AG04450 (cell line): ENCODE measurements at regions not wholly inside any gene's neighbourhood (a gene's known extent, or its start where the extent isn't known, plus 50 kb on each side); places are given as distances from the start of the nearest gene placed in this dataset.

ENCODE experiments used
- CTCF ChIA-PET: fragments of 300-600, 350-600 bp; formaldehyde crosslinking; extraction: SDS; loops from one replicate; lab custom pipeline; 2022; ENCODE audit warnings: antibody characterized with exemption, inconsistent platforms; lab: Charles Lee
- POLR2A ChIA-PET: fragments of 350-600 bp; formaldehyde crosslinking; extraction: SDS; loops from one replicate; lab custom pipeline; 2021; ENCODE audit warnings: antibody characterized with exemption, inconsistent platforms; lab: Yijun Ruan, JAX
- DNase-seq: peaks from one replicate; pipeline ENCODE4 v3.0.0-alpha.2; 2011; ENCODE audit warnings: low read depth, low spot score
- H3K27ac ChIP-seq: one replicate; pipeline ENCODE4 v1.5.1; 2012; ENCODE audit warnings: low read depth, low read length, control low read depth
- H3K27me3 ChIP-seq: one replicate; pipeline ENCODE4 v1.6.0; 2012; ENCODE audit warnings: low read length; ENCODE audit not compliant: control insufficient read depth, insufficient read depth
- H3K4me3 ChIP-seq: 2 replicates; pipeline ENCODE4 v1.5.1; 2011; ENCODE audit warnings: mild to moderate bottlenecking, low read depth, low read length, control low read depth
- H3K9me3 ChIP-seq: 2 replicates; pipeline ENCODE4 v1.5.1; 2012; ENCODE audit warnings: low read length; ENCODE audit not compliant: control insufficient read depth, insufficient read depth
- CTCF ChIP-seq: IDR thresholded peaks from 2 replicates; pipeline ENCODE4 v1.5.1; 2011; ENCODE audit warnings: low read depth, low read length, control low read depth, inconsistent platforms

- Histone ChIP-seq H3K27me3 (no peaks in the 10 kb centered on the region), H3K9me3 (no peaks in the 10 kb centered on the region), H3K27ac (no peak overlapping the region), H3K4me3 (no peak overlapping the region)
- TF ChIP-seq CTCF = no peak
- POLR2A ChIA-PET = no interaction called here
- CTCF ChIA-PET = no interaction called here
- no peak for DNase-seq
Measured at GRCh38 chr4:175930471-175930870, 118.4 kb upstream of the GPM6A start.

- Histone ChIP-seq H3K4me3 (no peak overlapping the region), H3K27ac (no peak overlapping the region), H3K9me3 (no peaks in the 10 kb centered on the region), H3K27me3 (no peaks in the 10 kb centered on the region)
- no peak for DNase-seq
- POLR2A ChIA-PET = no interaction called here
- CTCF ChIA-PET = no interaction called here
- TF ChIP-seq CTCF = no peak
Measured at GRCh38 chr4:175932116-175932515, 120.1 kb upstream of the GPM6A start.

- no peaks in the 10 kb centered on the region for H3K9me3 ChIP-seq
- POLR2A ChIA-PET = no interaction called here
Measured at GRCh38 chr4:175934506-175934905, 122.4 kb upstream of the GPM6A start.

GRCh38 chr4:175935016-175935661 is 123.1 kb upstream of the GPM6A start:
- Histone ChIP-seq H3K4me3 (no peak overlapping the region), H3K27ac (no peak overlapping the region), H3K27me3 (no peaks in the 10 kb centered on the region), H3K9me3 (no peaks in the 10 kb centered on the region)
- CTCF ChIA-PET = no interaction called here
- POLR2A ChIA-PET = no interaction called here
- no peak for TF ChIP-seq CTCF
- DNase-seq = no peak

More at GRCh38 chr4:175934506-175934905, 122.4 kb upstream of the GPM6A start:
- Histone ChIP-seq H3K4me3 (no peak overlapping the region), H3K27ac (no peak overlapping the region), H3K27me3 (no peaks in the 10 kb centered on the region)
- DNase-seq = no peak
- TF ChIP-seq CTCF = no peak
- CTCF ChIA-PET = no interaction called here

GRCh38 chr4:175944126-175944910 is 121.3 kb upstream of the WDR17 start:
- ChIA-PET POLR2A (no interaction called here), CTCF (no interaction called here)
- Histone ChIP-seq H3K27ac (no peak overlapping the region), H3K27me3 (no peaks in the 10 kb centered on the region), H3K4me3 (no peak overlapping the region), H3K9me3 (no peaks in the 10 kb centered on the region)
- TF ChIP-seq CTCF = no peak
- DNase-seq = no peak
